Left ventricle myocardium inferior (tissue), 1 donor: ENCODE measurements at regions not wholly inside any gene's neighbourhood (a gene's known extent, or its start where the extent isn't known, plus 50 kb on each side); places are given as distances from the start of the nearest gene placed in this dataset.

ENCODE experiments used
- DNase-seq: peaks from one replicate; pipeline ENCODE4 v3.0.0-alpha.2; 2020
- H3K27ac ChIP-seq: fragments of 200-600 bp; replicated peaks from 2 replicates; pipeline ENCODE4 v1.8.0; 2021
- H3K27me3 ChIP-seq: fragments of 200-600 bp; 2 replicates; pipeline ENCODE4 v1.8.0; 2021; ENCODE audit warnings: low read depth
- H3K36me3 ChIP-seq: fragments of 200-600 bp; 2 replicates; pipeline ENCODE4 v1.8.0; 2021
- H3K4me1 ChIP-seq: fragments of 200-600 bp; 2 replicates; pipeline ENCODE4 v1.8.0; 2021
- H3K4me3 ChIP-seq: fragments of 200-600 bp; 2 replicates; pipeline ENCODE4 v1.8.0; 2021; ENCODE audit warnings: mild to moderate bottlenecking, moderate library complexity
- H3K9me3 ChIP-seq: fragments of 200-600 bp; replicated peaks from 2 replicates; pipeline ENCODE4 v1.8.0; 2021
- CTCF ChIP-seq: fragments of 200-600 bp; IDR thresholded peaks from 2 replicates; pipeline ENCODE4 v1.8.0; 2021; ENCODE audit warnings: antibody characterized with exemption, mild to moderate bottlenecking, borderline replicate concordance
- intact Hi-C: fragments of 100-400 bp; cut with micrococcal nuclease; formaldehyde crosslinking; loops from one replicate; pipeline ENCODE4 v1.11.0; 2022
- donor health status: DM: no; HTN: yes; CAD: no; lungs with severe emphysema.

GRCh38 chr13:26112843-26113242, 61.0 kb upstream of the SHISA2 start:
- no peak for DNase-seq
- no peaks in the 10 kb centered on the region for H3K36me3 ChIP-seq
- no peaks in the 10 kb centered on the region for H3K4me1 ChIP-seq
- peaks cover 10% of the 10 kb centered on the region for H3K27me3 ChIP-seq
- no peak overlapping the region for H3K27ac ChIP-seq
- no peak overlapping the region for H3K4me3 ChIP-seq
- no peaks in the 10 kb centered on the region for H3K9me3 ChIP-seq
- intact Hi-C loops: no loop called here
- TF ChIP-seq CTCF: no peak

- Histone ChIP-seq H3K4me1 (no peaks in the 10 kb centered on the region), H3K27ac (peak overlapping the region; percentile 9), H3K9me3 (no peaks in the 10 kb centered on the region), H3K36me3 (no peaks in the 10 kb centered on the region), H3K4me3 (no peak overlapping the region), H3K27me3 (peaks cover 10% of the 10 kb centered on the region)
- TF ChIP-seq CTCF: no peak
- DNase-seq: no peak
- intact Hi-C loops: no loop called here
Measured at GRCh38 chr13:26111797-26112196, 60.0 kb upstream of the SHISA2 start.
